ENCODE measurements at regions not wholly inside any gene's neighbourhood (a gene's known extent, or its start where the extent isn't known, plus 50 kb on each side); places are given as distances from the start of the nearest gene placed in this dataset.

DNA sequence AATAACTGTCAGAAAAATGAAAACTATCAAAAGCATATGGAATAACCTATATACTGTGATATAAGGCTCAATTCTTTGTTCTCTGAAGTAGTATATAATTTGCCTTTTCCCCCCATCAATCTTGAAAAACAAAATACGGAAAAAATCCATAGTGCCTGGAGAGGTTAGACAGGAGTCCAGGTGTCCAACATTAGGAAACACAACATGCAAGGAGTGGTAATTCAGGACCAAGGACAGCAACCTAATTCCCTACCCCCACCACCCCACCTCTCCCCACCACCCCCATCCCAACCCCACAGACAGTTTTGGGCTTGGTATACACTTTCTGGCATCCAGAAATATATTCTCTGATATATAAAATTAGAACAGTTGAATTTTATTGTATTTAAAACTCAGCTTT, 55.1 kb upstream of the SLC25A26 start:
- TF ChIP-seq, protein P1, sequence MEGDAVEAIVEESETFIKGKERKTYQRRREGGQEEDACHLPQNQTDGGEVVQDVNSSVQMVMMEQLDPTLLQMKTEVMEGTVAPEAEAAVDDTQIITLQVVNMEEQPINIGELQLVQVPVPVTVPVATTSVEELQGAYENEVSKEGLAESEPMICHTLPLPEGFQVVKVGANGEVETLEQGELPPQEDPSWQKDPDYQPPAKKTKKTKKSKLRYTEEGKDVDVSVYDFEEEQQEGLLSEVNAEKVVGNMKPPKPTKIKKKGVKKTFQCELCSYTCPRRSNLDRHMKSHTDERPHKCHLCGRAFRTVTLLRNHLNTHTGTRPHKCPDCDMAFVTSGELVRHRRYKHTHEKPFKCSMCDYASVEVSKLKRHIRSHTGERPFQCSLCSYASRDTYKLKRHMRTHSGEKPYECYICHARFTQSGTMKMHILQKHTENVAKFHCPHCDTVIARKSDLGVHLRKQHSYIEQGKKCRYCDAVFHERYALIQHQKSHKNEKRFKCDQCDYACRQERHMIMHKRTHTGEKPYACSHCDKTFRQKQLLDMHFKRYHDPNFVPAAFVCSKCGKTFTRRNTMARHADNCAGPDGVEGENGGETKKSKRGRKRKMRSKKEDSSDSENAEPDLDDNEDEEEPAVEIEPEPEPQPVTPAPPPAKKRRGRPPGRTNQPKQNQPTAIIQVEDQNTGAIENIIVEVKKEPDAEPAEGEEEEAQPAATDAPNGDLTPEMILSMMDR (IDR thresholded peaks at IDR 0.05), result no peak
- TF ChIP-seq POLR2AphosphoS5 (IDR thresholded peaks at IDR 0.05) (no peak), EP300 (IDR thresholded peaks at IDR 0.05) (no peak), POLR2A (IDR thresholded peaks at IDR 0.05) (no peak)
- 49 to 68% methylated on average over 1 of the region's 1 CpG for WGBS, 2 donors
- Histone ChIP-seq H3K27ac (no peak overlapping the region), H3K36me3 (no peaks in the 10 kb centered on the region), H3K4me1 (no peaks in the 10 kb centered on the region), H3K9me3 (no peaks in the 10 kb centered on the region), H3K4me3 (no peak overlapping the region), H3K27me3 (no peaks in the 10 kb centered on the region)
- intact Hi-C loops (cut with DNase I), result no loop called here
- no peak for DNase-seq

DNA sequence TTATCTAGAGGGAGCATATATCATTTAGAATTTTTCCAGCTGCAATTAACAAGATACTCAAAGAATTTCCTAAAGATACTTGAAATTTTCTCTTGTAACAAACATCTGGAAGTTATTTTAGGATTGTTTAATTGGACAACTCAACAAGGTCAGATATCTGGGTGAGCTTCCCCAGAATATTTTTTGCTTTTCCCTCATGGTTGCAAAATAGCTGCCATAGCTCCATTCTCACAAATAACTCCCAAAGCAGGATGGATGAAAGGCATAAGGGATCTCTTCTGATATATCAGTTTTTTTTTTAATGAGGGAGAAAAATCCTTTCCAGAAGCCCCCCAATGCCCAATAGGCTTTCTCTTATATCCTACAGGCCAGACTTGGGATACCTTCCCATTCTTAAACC, 56.6 kb upstream of the SLC25A26 start:
- Histone ChIP-seq H3K4me3 (no peak overlapping the region), H3K9me3 (no peaks in the 10 kb centered on the region), H3K27ac (no peak overlapping the region), H3K4me1 (no peaks in the 10 kb centered on the region), H3K27me3 (no peaks in the 10 kb centered on the region), H3K36me3 (no peaks in the 10 kb centered on the region)
- TF ChIP-seq, protein P1 (IDR thresholded peaks at IDR 0.05), result no peak
- no peak for TF ChIP-seq POLR2A (IDR thresholded peaks at IDR 0.05)
- TF ChIP-seq EP300 (IDR thresholded peaks at IDR 0.05), result no peak
- TF ChIP-seq POLR2AphosphoS5 (IDR thresholded peaks at IDR 0.05), result no peak
- intact Hi-C loops (cut with DNase I), result no loop called here
- DNase-seq, result no peak

DNA sequence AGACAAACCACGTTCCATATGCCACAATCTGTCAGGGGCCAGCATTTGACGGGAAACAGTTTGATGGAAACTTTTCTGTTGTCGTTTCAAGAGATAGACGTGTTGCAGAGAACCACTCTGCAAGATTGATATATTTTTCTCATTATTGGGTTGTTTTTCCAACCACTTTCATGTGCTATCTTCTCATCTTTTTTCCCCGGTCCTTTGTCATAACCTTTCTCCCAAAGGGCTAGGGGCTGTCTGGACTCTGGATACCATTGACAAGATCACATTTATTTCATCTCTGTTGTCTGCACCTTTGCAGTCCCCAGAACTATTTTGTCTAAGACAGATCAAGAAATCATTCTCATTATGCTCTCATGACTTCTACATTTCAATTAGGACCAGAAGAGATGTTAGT, 57.6 kb upstream of the SLC25A26 start:
- Histone ChIP-seq H3K4me1 (no peaks in the 10 kb centered on the region), H3K36me3 (no peaks in the 10 kb centered on the region), H3K27ac (no peak overlapping the region), H3K9me3 (no peaks in the 10 kb centered on the region), H3K27me3 (no peaks in the 10 kb centered on the region), H3K4me3 (no peak overlapping the region)
- TF ChIP-seq POLR2AphosphoS5 (IDR thresholded peaks at IDR 0.05) (no peak), EP300 (IDR thresholded peaks at IDR 0.05) (no peak), POLR2A (IDR thresholded peaks at IDR 0.05) (no peak)
- TF ChIP-seq, protein P1 (IDR thresholded peaks at IDR 0.05), result no peak
- no peak for DNase-seq
- intact Hi-C loops (cut with DNase I), result no loop called here
- 82 to 88% methylated on average over 5 of the region's 5 CpGs for WGBS, 2 donors

DNA sequence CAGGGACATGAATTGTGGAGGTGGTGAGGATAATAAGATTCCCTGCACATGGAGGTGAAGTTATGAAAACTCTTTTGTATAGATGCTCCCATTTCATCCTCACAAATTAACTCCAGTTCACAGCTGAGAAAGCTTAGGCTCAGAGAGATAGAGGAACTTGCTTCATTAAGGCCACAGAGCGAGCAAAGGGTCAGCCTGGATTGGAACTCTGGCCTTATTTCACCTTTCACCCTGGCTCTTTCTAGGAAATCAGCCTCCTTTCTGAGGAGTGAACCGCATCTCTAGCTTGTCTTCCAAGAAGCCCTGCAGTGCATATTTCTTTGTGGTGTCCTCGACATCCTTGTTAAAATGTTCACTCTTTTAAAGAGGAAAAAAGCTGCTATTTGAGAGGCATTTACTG, 58.0 kb upstream of the SLC25A26 start:
- no peaks in the 10 kb centered on the region for H3K9me3 ChIP-seq

More for the DNA sequence above, 58.0 kb upstream of the SLC25A26 start:
- Histone ChIP-seq H3K27me3 (no peaks in the 10 kb centered on the region), H3K27ac (no peak overlapping the region), H3K4me3 (no peak overlapping the region), H3K36me3 (no peaks in the 10 kb centered on the region), H3K4me1 (no peaks in the 10 kb centered on the region)
- intact Hi-C loops (cut with DNase I), result no loop called here
- TF ChIP-seq, protein P1 (IDR thresholded peaks at IDR 0.05), result no peak
- TF ChIP-seq POLR2A (IDR thresholded peaks at IDR 0.05) (no peak), POLR2AphosphoS5 (IDR thresholded peaks at IDR 0.05) (no peak), EP300 (IDR thresholded peaks at IDR 0.05) (no peak)
- no peak for DNase-seq
- 83% methylated on average over 3 of the region's 3 CpGs for WGBS, 2 donors

Measured in sigmoid colon (tissue), 6 donors.